ENCODE measurements at regions not wholly inside any gene's neighbourhood (a gene's known extent, or its start where the extent isn't known, plus 50 kb on each side); places are given as distances from the start of the nearest gene placed in this dataset.

GRCh38 chr11:69215216-69215615 lies 59.5 kb downstream of the SMIM38 start:
- no peak for TF ChIP-seq CTCF (IDR thresholded peaks at IDR 0.05; ENCODE audit: low read depth, low read length, missing control alignments)
- no peak for DNase-seq (ENCODE audit: low read depth)

DNA sequence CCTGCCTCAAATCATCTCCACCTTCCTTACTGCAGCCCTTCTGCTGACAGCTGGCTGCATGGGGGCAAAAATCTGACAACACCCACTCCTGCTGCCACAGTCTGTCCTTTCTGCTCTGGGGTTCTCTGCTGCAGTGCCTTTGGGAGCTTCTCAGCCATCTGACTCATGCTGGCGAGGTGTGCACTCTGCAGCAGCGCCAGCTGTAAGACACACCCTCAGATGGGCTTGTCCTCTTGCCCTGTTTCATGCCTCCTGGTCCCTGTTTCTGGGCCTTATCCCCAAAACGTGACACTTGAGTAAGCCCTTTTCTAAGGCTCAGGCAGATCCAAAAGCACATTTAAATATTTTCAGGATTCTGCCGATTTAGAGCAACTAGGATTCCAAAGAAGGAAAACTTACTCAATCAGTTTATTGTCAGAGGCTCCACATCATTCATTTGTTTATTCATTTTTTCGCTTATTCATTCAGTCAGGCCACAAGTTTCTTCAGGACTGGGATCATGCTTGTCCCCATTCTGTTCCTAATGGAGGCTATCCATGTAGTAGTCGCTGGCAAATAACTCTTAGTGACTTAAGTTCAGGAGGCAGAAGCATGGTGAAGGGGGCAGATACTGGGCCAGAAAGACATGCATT lies 60.2 kb downstream of the SMIM38 start:
- TF ChIP-seq CTCF (IDR thresholded peaks at IDR 0.05; ENCODE audit: low read depth, low read length, missing control alignments) = no peak
- H3K4me3 ChIP-seq (ENCODE audit: low read depth, low read length) = no peak overlapping the region

More at GRCh38 chr11:69215216-69215615, 59.5 kb downstream of the SMIM38 start:
- no peak overlapping the region for H3K4me3 ChIP-seq (ENCODE audit: low read depth, low read length)

DNA sequence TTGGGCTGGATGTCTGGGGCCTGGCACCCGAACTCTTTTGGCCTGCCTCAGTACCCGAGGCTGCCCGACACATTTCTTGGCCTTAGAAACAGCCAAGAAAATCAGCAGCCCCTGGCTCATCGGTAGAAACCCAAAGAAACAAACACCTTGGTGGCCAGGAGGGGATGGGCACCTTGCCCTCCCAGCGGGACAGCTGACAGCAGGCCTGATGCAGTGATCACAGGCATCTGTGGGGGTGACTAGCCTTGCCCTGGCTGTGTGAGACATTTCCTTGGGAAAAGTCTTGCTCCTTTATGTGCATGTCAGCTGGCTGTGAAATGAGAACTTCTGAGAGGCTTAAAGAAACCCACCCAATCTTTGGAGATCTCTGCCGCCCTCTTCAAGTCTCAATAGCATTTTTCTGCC lies 60.9 kb downstream of the SMIM38 start:
- TF ChIP-seq CTCF (IDR thresholded peaks at IDR 0.05; ENCODE audit: low read depth, low read length, missing control alignments) = no peak
- DNase-seq (ENCODE audit: low read depth) = no peak
- no peak overlapping the region for H3K4me3 ChIP-seq (ENCODE audit: low read depth, low read length)

More for the DNA sequence above, 60.2 kb downstream of the SMIM38 start:
- DNase-seq (ENCODE audit: low read depth) = no peak

DNA sequence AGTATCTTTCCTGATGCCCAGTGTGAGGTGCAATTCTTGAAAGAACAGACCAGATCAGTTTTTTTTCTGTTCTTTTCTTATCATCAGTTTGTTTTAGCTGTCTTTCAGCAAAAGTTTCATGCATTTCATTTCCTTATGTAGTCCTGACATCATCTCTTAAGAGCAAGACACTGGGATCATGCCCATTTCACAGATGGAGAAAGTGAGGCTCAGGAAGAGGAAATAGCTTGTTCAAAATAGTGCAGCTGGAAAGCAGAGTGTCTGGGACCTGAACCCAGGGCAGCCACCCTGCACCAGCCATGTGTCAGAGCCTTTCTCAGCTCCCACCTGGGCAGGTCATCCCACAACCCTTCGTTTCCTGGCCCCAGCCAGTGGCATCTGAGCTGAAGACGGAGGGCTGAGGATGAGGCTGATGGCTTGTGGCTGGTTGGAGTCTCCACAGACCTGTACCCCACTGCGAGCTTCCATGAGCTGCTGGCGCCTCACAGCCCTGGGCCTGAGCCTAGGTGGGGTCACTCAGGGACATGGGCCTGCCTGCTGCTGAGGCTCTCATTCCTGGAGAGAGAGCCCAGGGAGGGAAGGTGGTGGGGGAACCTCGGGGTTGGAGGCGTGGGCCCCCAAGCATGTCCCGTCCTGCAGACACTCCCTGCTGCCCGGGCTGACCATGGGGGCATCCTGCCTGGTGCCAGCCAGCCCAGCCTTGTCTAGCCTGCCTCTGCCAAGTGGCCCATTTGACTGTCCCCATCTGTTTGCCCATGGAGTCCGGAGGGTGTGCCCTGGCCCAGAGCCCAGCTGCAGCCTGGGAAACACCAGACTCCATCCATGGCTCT lies 61.8 kb downstream of the SMIM38 start:
- no peak for DNase-seq (ENCODE audit: low read depth)
- H3K4me3 ChIP-seq (ENCODE audit: low read depth, low read length) = no peak overlapping the region
- no peak for TF ChIP-seq CTCF (IDR thresholded peaks at IDR 0.05; ENCODE audit: low read depth, low read length, missing control alignments)

GRCh38 chr11:69218271-69218682 lies 62.5 kb downstream of the SMIM38 start:
- H3K4me3 ChIP-seq (ENCODE audit: low read depth, low read length) = no peak overlapping the region
- no peak for TF ChIP-seq CTCF (IDR thresholded peaks at IDR 0.05; ENCODE audit: low read depth, low read length, missing control alignments)
- no peak for DNase-seq (ENCODE audit: low read depth)

GRCh38 chr11:69218946-69219720 lies 63.4 kb downstream of the SMIM38 start:
- no peak for TF ChIP-seq CTCF (IDR thresholded peaks at IDR 0.05; ENCODE audit: low read depth, low read length, missing control alignments)
- H3K4me3 ChIP-seq (ENCODE audit: low read depth, low read length) = no peak overlapping the region
- DNase-seq (ENCODE audit: low read depth) = no peak

Measured in GM12864 (cell line).